Hepatocyte (in vitro differentiated cells): ENCODE measurements at regions not wholly inside any gene's neighbourhood (a gene's known extent, or its start where the extent isn't known, plus 50 kb on each side); places are given as distances from the start of the nearest gene placed in this dataset.

Source experiments
- CTCF ChIP-seq: fragments of 200-600 bp; sonication (generic); IDR thresholded peaks from 2 replicates; pipeline ENCODE4 v1.5.1; 2016; ENCODE audit warnings: antibody characterized with exemption, mild to moderate bottlenecking; ENCODE audit not compliant: poor library complexity
- EZH2phosphoT487 ChIP-seq: fragments of 200-600 bp; sonication (generic); IDR thresholded peaks from one replicate; pipeline ENCODE4 v1.6.1; 2018; ENCODE audit warnings: antibody characterized with exemption, mild to moderate bottlenecking, low read depth, moderate library complexity; ENCODE audit not compliant: unreplicated experiment, severe bottlenecking

- no peak for TF ChIP-seq CTCF
- TF ChIP-seq EZH2phosphoT487 = no peak
Observed at GRCh38 chrX:46130247-46130646, 415.0 kb downstream of the ZNF674 start.
